Panc1 (cell line): ENCODE measurements at regions not wholly inside any gene's neighbourhood (a gene's known extent, or its start where the extent isn't known, plus 50 kb on each side); places are given as distances from the start of the nearest gene placed in this dataset.

Experiments
- ATAC-seq: fragments of 200-7000 bp; cut with Tn5 transposase; 2 replicates; pipeline ENCODE4 v1.9.1; 2020; ENCODE audit warnings: mild to moderate bottlenecking, moderate library complexity
- BruUV-seq: library from RNA; stranded (reverse); fragments of 400-500 nt; replicated peaks from 2 replicates; lab custom pipeline; 2021; lab: Mats Ljungman, UMichigan
- CTCF ChIA-PET: fragments of 300-600 bp; sonication (Branson Sonifier 250); formaldehyde crosslinking; loops from one replicate; lab custom pipeline; 2022; ENCODE audit warnings: antibody characterized with exemption; lab: Charles Lee
- POLR2A ChIA-PET: fragments of 300-600 bp; sonication (Branson Sonifier 250); formaldehyde crosslinking; loops from one replicate; lab custom pipeline; 2022; ENCODE audit warnings: antibody characterized with exemption; lab: Charles Lee
- DNase-seq: peaks from one replicate; pipeline ENCODE4 v3.0.0-alpha.2; 2010; ENCODE audit warnings: low read depth, low spot score
- H3K27ac ChIP-seq: 2 replicates; pipeline ENCODE4 v1.5.1; 2011; ENCODE audit warnings: mild to moderate bottlenecking, low read length, inconsistent platforms
- H3K27me3 ChIP-seq: fragments of 200-500 bp; sonication (Bioruptor generic); 2 replicates; pipeline ENCODE4 v1.6.0; 2014; ENCODE audit warnings: low read length, inconsistent platforms; ENCODE audit not compliant: control insufficient read depth, insufficient read depth
- H3K36me3 ChIP-seq: fragments of 200-500 bp; sonication (Bioruptor generic); 2 replicates; pipeline ENCODE4 v1.5.1; 2014; ENCODE audit warnings: inconsistent platforms, mild to moderate bottlenecking, low read length, moderate library complexity; ENCODE audit not compliant: control insufficient read depth, insufficient read depth
- H3K4me1 ChIP-seq: 2 replicates; pipeline ENCODE4 v1.5.1; 2011; ENCODE audit warnings: inconsistent platforms, mild to moderate bottlenecking, low read length, moderate library complexity; ENCODE audit not compliant: control insufficient read depth, insufficient read depth
- H3K4me3 ChIP-seq, 2 experiments: 2 replicates each; pipeline ENCODE4 v1.5.1; 2011 to 2012; ENCODE audit warnings: low read depth in 2 of 2, low read length in 2 of 2, mild to moderate bottlenecking in 2 of 2, inconsistent platforms in 1 of 2, moderate library complexity in 1 of 2
- H3K9me3 ChIP-seq: fragments of 200-500 bp; sonication (Bioruptor generic); 2 replicates; pipeline ENCODE4 v1.5.1; 2014; ENCODE audit warnings: low read depth, mild to moderate bottlenecking, inconsistent platforms, low read length, moderate library complexity; ENCODE audit not compliant: control insufficient read depth, insufficient read depth
- POLR2AphosphoS5 ChIP-seq: IDR thresholded peaks from 2 replicates; pipeline ENCODE4 v1.6.1; 2012; ENCODE audit warnings: mild to moderate bottlenecking, low read depth, low read length, moderate library complexity
- SIN3A ChIP-seq: IDR thresholded peaks from 2 replicates; pipeline ENCODE4 v1.6.1; 2012; ENCODE audit warnings: low read depth, mild to moderate bottlenecking, low read length, moderate library complexity, borderline replicate concordance; ENCODE audit not compliant: insufficient read depth
- TCF7L2 ChIP-seq: IDR thresholded peaks from 2 replicates; pipeline ENCODE4 v1.6.1; 2011; ENCODE audit warnings: mild to moderate bottlenecking, low read depth, low read length, inconsistent platforms
- in situ Hi-C: cut with HindIII; loops from 2 replicates; pipeline ENCODE4 v1.10.0; 2016; ENCODE audit warnings: low sequenced_read_pairs, low pct_unique_long_range_greater_than_20kb
- intact Hi-C: fragments of 100-400 bp; cut with micrococcal nuclease; formaldehyde crosslinking; loops from one replicate; pipeline ENCODE4 v1.10.0; 2022; ENCODE audit not compliant: unreplicated experiment
- TF ChIP-seq, protein P1 (sequence below): fragments of 450-650 bp; IDR thresholded peaks from 2 replicates; pipeline ENCODE4 v1.5.1; 2017; ENCODE audit warnings: mild to moderate bottlenecking
- TF ChIP-seq, protein P2 (sequence below), 2 experiments: IDR thresholded peaks; 2 replicates each; pipeline ENCODE4 v1.6.1; 2011 to 2012; ENCODE audit warnings: low read depth in 2 of 2, control low read depth in 1 of 2, low read length in 1 of 2, mild to moderate bottlenecking in 1 of 2, moderate library complexity in 1 of 2; ENCODE audit not compliant: insufficient read depth in 1 of 2

DNA sequence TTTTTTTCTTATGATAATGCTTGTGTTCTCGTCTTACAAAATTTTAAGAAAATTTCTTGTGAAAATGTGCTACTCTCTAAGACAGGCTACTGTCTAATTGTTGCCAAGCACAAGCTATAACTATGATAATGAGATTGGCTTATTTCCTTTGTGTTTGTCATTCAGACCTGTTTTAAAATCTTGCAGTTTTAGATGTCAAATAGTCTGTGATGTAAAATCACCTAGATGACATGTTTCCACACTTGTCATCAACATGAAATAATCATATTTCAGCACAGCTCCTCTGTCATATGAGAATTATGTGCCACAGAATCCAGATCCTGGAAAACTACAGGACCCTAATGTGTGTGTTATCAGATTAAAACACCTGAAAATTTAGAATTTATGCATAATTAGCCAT is 539.7 kb downstream of the USP25 start:
- in situ Hi-C loops, result no loop called here
- Histone ChIP-seq H3K4me3 (no peak overlapping the region), H3K9me3 (no peaks in the 10 kb centered on the region), H3K4me1 (no peaks in the 10 kb centered on the region), H3K27ac (no peak overlapping the region), H3K36me3 (no peaks in the 10 kb centered on the region), H3K27me3 (no peaks in the 10 kb centered on the region)
- ATAC-seq (no peak), DNase-seq (no peak)
- ChIA-PET POLR2A (no interaction called here), CTCF (no interaction called here)
- no TSS peak for BruUV-seq
- intact Hi-C loops, result no loop called here
- TF ChIP-seq TCF7L2, result no peak
- TF ChIP-seq, protein P1, sequence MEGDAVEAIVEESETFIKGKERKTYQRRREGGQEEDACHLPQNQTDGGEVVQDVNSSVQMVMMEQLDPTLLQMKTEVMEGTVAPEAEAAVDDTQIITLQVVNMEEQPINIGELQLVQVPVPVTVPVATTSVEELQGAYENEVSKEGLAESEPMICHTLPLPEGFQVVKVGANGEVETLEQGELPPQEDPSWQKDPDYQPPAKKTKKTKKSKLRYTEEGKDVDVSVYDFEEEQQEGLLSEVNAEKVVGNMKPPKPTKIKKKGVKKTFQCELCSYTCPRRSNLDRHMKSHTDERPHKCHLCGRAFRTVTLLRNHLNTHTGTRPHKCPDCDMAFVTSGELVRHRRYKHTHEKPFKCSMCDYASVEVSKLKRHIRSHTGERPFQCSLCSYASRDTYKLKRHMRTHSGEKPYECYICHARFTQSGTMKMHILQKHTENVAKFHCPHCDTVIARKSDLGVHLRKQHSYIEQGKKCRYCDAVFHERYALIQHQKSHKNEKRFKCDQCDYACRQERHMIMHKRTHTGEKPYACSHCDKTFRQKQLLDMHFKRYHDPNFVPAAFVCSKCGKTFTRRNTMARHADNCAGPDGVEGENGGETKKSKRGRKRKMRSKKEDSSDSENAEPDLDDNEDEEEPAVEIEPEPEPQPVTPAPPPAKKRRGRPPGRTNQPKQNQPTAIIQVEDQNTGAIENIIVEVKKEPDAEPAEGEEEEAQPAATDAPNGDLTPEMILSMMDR, result no peak
- TF ChIP-seq POLR2AphosphoS5, result no peak
- TF ChIP-seq SIN3A, result no peak
- TF ChIP-seq, protein P2, sequence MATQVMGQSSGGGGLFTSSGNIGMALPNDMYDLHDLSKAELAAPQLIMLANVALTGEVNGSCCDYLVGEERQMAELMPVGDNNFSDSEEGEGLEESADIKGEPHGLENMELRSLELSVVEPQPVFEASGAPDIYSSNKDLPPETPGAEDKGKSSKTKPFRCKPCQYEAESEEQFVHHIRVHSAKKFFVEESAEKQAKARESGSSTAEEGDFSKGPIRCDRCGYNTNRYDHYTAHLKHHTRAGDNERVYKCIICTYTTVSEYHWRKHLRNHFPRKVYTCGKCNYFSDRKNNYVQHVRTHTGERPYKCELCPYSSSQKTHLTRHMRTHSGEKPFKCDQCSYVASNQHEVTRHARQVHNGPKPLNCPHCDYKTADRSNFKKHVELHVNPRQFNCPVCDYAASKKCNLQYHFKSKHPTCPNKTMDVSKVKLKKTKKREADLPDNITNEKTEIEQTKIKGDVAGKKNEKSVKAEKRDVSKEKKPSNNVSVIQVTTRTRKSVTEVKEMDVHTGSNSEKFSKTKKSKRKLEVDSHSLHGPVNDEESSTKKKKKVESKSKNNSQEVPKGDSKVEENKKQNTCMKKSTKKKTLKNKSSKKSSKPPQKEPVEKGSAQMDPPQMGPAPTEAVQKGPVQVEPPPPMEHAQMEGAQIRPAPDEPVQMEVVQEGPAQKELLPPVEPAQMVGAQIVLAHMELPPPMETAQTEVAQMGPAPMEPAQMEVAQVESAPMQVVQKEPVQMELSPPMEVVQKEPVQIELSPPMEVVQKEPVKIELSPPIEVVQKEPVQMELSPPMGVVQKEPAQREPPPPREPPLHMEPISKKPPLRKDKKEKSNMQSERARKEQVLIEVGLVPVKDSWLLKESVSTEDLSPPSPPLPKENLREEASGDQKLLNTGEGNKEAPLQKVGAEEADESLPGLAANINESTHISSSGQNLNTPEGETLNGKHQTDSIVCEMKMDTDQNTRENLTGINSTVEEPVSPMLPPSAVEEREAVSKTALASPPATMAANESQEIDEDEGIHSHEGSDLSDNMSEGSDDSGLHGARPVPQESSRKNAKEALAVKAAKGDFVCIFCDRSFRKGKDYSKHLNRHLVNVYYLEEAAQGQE (IDR thresholded peaks at IDR 0.05; ENCODE audit: insufficient read depth in 1 of 2, low read depth in 2 of 2, low read length in 1 of 2), result no peak

DNA sequence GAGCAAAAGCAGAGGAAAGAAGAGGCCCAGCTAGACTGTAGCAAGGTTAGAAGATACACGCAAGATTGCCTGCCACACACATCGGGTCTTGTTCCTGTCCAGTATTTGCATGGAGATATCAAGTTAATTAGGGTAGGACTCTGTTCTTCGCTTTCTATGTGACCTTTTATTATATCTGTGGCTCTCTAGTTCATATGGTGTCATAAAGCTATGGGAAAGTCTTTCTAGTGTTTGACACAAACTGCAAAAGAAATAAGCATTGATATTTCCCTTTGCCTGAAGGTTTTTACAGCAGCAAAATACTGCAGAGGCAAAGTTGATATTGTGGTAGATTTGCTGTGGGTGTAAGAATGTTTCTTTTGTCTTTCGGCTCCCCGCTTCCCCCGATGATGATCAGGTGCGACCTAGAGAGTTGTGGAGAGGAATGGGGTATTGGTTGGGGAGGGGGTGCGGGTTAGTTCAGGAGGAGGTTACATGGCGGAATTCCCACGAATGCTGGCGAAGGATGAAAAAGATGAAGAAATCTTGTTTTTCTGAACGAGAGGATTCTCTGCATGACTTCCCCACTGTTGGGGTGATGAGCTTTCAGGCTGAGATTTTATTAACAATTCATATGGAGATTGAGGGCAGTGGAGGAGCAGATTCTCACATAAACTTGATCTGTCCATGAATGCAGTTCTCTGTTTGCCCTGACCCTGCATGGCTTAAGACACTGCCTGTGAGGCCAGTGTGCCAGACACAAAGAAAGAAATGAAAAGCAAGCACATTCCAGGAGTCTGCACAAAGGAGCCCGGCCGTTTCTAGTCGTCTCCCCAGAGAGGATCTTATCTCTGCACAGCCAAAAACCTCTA is 550.2 kb downstream of the USP25 start:
- Histone ChIP-seq H3K27me3 (no peaks in the 10 kb centered on the region), H3K4me1 (no peaks in the 10 kb centered on the region), H3K36me3 (no peaks in the 10 kb centered on the region), H3K9me3 (no peaks in the 10 kb centered on the region), H3K27ac (no peak overlapping the region), H3K4me3 (no peak overlapping the region)
- CTCF ChIA-PET, result no interaction called here
- intact Hi-C loops (no loop called here), in situ Hi-C loops (no loop called here)
- no peak for DNase-seq
- no peak for TF ChIP-seq TCF7L2
- TF ChIP-seq, protein P1, result no peak
- TF ChIP-seq POLR2AphosphoS5, result no peak
- TF ChIP-seq, protein P2 (IDR thresholded peaks at IDR 0.05; ENCODE audit: insufficient read depth in 1 of 2, low read depth in 2 of 2, low read length in 1 of 2), result no peak
- TF ChIP-seq SIN3A, result no peak
- POLR2A ChIA-PET, result no interaction called here
- no TSS peak for BruUV-seq
- no peak for ATAC-seq
